ENCODE measurements at regions not wholly inside any gene's neighbourhood (a gene's known extent, or its start where the extent isn't known, plus 50 kb on each side); places are given as distances from the start of the nearest gene placed in this dataset.

GRCh38 chr11:35066783-35067423 lies 72.1 kb upstream of the CD44 start:
- ChIA-PET CTCF (interaction anchor here (0.8 kb wide), 1 partner anchor 21 kb away, joined by 3 read pairs; no protein-coding TSS in a partner anchor), POLR2A (no interaction called here)
- Histone ChIP-seq H3K4me1 (no peaks in the 10 kb centered on the region), H3K9me3 (peaks cover 15% of the 10 kb centered on the region; the same call in 1 of the 3 replicates), H3K4me3 (no peak overlapping the region), H3K27ac (no peak overlapping the region), H3K4me2 (no peak overlapping the region)
- 74% methylated on average over 3 of the region's 3 CpGs for WGBS (ENCODE audit: missing lambda C conversion rate)
- FAIRE-seq (no peak), DNase-seq (ENCODE audit: low read depth in 1 of 2, low spot score in 1 of 2) (no peak), ATAC-seq (no peak)
- TF ChIP-seq RFX5 (IDR thresholded peaks at IDR 0.05) (no peak), E2F6 (IDR thresholded peaks at IDR 0.05; ENCODE audit: borderline replicate concordance, low read depth) (no peak), POLR2A (IDR thresholded peaks at IDR 0.05; ENCODE audit: low read length) (no peak), POLR2AphosphoS2 (conservative IDR thresholded peaks at IDR 0.05; ENCODE audit: low read length) (no peak), FOSL2 (IDR thresholded peaks at IDR 0.05) (no peak), FOSL2 (CRISPR knock-in tag; IDR thresholded peaks at IDR 0.05) (no peak), JUNB (IDR thresholded peaks at IDR 0.05) (no peak), SMC3 (IDR thresholded peaks at IDR 0.05) (no peak), HOXA7 (CRISPR knock-in tag; IDR thresholded peaks at IDR 0.05) (no peak), CHD2 (IDR thresholded peaks at IDR 0.05; ENCODE audit: low read length, partially characterized antibody) (no peak), RNF2 (IDR thresholded peaks at IDR 0.05; ENCODE audit: borderline replicate concordance, low read depth) (no peak)

- POLR2A ChIA-PET: no interaction called here
- CTCF ChIA-PET: no interaction called here
- H3K4me2 ChIP-seq: no peak overlapping the region
- TF ChIP-seq MAX (IDR thresholded peaks at IDR 0.05): no peak
- no peak overlapping the region for H3K27ac ChIP-seq
- no peaks in the 10 kb centered on the region; the same call in 2 of the 3 replicates for H3K4me1 ChIP-seq
- FAIRE-seq: no peak
- no peak overlapping the region for H3K4me3 ChIP-seq
- 76% methylated on average over 1 of the region's 1 CpG for WGBS (ENCODE audit: missing lambda C conversion rate)
- ATAC-seq: no peak
- peaks cover 15% of the 10 kb centered on the region; the same call in 1 of the 3 replicates for H3K9me3 ChIP-seq
- DNase-seq (ENCODE audit: low read depth in 1 of 2, low spot score in 1 of 2): no peak
Observed at GRCh38 chr11:35071722-35072121, 67.2 kb upstream of the CD44 start.

GRCh38 chr11:35073691-35074419 lies 65.1 kb upstream of the CD44 start:
- ChIA-PET POLR2A (no interaction called here), CTCF (interaction anchor here (1.2 kb wide), 1 partner anchor 9 kb away, joined by 4 read pairs; no protein-coding TSS in a partner anchor)
- no peak for FAIRE-seq
- no peak overlapping the region for H3K4me3 ChIP-seq
- 63% methylated on average over 2 of the region's 2 CpGs for WGBS (ENCODE audit: missing lambda C conversion rate)
- no peak for DNase-seq (ENCODE audit: low read depth in 1 of 2, low spot score in 1 of 2)
- no peak for TF ChIP-seq REST (IDR thresholded peaks at IDR 0.05)
- TF ChIP-seq CEBPB (IDR thresholded peaks at IDR 0.05): no peak
- ATAC-seq: no peak
- no peak overlapping the region for H3K4me2 ChIP-seq
- H3K27ac ChIP-seq: no peak overlapping the region
- peaks cover 15% of the 10 kb centered on the region; the same call in 1 of the 3 replicates for H3K9me3 ChIP-seq
- peaks cover 16% of the 10 kb centered on the region for H3K4me1 ChIP-seq
